ENCODE measurements at regions not wholly inside any gene's neighbourhood (a gene's known extent, or its start where the extent isn't known, plus 50 kb on each side); places are given as distances from the start of the nearest gene placed in this dataset.
"Not testable (repeated sequence)": the region's sequence is repeated elsewhere in the genome, so short reads cannot be mapped to it uniquely, and the experiment has no call there.

DNA sequence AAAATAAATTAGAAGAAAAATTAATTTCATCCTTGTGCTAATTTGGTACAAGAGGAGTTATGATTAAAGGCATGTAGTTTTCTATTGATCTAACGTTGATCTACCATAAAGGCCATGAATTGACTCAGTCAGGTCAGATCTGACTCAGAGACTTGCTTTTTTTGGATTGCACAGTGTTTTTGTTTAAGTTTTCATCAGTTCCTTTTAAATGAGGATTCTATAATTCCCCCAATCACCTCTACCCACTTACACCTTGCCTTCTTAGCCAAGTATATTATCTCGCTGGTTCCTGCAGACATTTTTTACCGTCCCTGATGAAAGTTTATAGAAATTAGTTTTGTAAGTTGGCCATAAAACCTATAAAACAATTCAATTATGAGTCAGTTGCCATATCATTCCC lies 132.4 kb upstream of the PALS2 start:
- H3K4me3 Mint-ChIP-seq (ENCODE audit: unreplicated experiment), result no peak overlapping the region
- no peaks in the 10 kb centered on the region for H3K27me3 Mint-ChIP-seq (ENCODE audit: unreplicated experiment)
- no peak for DNase-seq (ENCODE audit: low spot score)
- H3K4me1 Mint-ChIP-seq (ENCODE audit: unreplicated experiment), result no peaks in the 10 kb centered on the region
- H3K36me3 Mint-ChIP-seq (ENCODE audit: low read depth, unreplicated experiment), result no peaks in the 10 kb centered on the region
- TF ChIP-seq, protein P1, sequence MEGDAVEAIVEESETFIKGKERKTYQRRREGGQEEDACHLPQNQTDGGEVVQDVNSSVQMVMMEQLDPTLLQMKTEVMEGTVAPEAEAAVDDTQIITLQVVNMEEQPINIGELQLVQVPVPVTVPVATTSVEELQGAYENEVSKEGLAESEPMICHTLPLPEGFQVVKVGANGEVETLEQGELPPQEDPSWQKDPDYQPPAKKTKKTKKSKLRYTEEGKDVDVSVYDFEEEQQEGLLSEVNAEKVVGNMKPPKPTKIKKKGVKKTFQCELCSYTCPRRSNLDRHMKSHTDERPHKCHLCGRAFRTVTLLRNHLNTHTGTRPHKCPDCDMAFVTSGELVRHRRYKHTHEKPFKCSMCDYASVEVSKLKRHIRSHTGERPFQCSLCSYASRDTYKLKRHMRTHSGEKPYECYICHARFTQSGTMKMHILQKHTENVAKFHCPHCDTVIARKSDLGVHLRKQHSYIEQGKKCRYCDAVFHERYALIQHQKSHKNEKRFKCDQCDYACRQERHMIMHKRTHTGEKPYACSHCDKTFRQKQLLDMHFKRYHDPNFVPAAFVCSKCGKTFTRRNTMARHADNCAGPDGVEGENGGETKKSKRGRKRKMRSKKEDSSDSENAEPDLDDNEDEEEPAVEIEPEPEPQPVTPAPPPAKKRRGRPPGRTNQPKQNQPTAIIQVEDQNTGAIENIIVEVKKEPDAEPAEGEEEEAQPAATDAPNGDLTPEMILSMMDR (IDR thresholded peaks at IDR 0.05; ENCODE audit: unreplicated experiment), result no peak
- no peaks in the 10 kb centered on the region for H3K9me3 Mint-ChIP-seq (ENCODE audit: unreplicated experiment)
- H3K27ac Mint-ChIP-seq (ENCODE audit: unreplicated experiment), result no peak overlapping the region

DNA sequence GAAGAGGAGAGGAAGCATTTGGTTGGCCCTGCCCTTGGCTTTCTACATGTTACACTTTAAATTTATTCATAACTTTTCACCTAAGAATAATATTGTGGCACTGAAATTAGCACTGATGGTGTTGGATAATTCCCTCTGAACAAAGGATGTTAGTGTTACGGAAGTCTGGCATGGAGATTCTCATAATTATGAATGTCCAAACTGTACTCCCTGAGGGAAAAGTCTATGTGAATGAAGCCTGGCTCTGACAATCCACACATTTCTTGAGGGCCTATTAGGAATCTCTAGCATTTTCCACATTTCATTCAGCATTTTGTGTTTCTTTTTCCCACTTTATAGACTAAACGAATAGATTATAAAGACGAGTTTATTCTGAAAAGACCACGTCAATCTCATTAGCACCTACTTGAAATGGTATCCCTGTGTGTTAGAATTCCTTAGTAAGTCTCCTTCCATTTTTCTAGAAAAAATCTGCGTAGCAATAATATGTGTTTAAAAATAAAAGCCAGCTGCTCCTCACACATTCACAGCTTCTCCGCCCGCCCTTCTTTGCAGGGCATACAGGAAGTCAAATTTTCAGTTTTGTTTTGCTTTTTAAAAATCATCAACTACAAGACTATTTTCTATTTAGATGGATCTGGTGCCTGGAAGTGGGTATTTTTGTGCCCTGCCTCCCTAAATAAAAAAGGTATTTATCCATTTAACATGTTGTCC lies 131.8 kb upstream of the PALS2 start:
- no peaks in the 10 kb centered on the region for H3K36me3 Mint-ChIP-seq (ENCODE audit: low read depth, unreplicated experiment)
- no peaks in the 10 kb centered on the region for H3K27me3 Mint-ChIP-seq (ENCODE audit: unreplicated experiment)

DNA sequence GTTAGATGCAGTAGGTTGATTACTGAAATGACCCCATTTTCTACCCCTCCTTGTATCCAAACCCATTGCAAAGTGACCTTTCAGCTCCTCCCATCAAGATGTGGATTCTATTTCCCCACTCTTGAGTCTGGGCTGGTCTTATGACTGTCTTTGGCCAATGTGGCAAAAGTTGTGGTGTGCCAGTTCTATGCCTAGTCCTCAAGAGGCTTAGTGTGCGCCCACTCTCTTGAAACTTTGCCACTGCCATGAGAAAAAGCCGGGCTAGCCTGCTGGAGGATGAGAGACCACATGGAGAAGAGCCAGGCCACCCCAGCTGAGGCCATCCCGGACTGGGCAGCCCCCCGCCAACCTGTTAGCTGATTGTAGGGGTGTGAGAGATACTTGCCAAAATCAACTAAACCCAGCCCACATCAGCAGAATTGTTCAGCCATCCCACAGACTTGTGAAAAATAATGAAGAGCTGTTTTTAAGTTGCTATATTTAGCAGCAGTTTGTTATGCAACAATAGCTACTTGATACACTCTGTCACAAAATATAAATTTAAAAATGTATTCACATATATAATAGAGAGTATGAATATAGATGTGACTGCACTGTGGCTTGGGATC lies 131.0 kb upstream of the PALS2 start:
- no peak overlapping the region for H3K4me3 Mint-ChIP-seq (ENCODE audit: unreplicated experiment)
- H3K27me3 Mint-ChIP-seq (ENCODE audit: unreplicated experiment), result no peaks in the 10 kb centered on the region
- H3K4me1 Mint-ChIP-seq (ENCODE audit: unreplicated experiment), result no peaks in the 10 kb centered on the region
- H3K36me3 Mint-ChIP-seq (ENCODE audit: low read depth, unreplicated experiment), result no peaks in the 10 kb centered on the region
- TF ChIP-seq, protein P1 (IDR thresholded peaks at IDR 0.05; ENCODE audit: unreplicated experiment), result no peak
- H3K27ac Mint-ChIP-seq (ENCODE audit: unreplicated experiment), result no peak overlapping the region
- no peak for DNase-seq (ENCODE audit: low spot score)
- H3K9me3 Mint-ChIP-seq (ENCODE audit: unreplicated experiment), result no peaks in the 10 kb centered on the region

More for the DNA sequence above, 131.8 kb upstream of the PALS2 start:
- no peaks in the 10 kb centered on the region for H3K4me1 Mint-ChIP-seq (ENCODE audit: unreplicated experiment)
- H3K9me3 Mint-ChIP-seq (ENCODE audit: unreplicated experiment), result no peaks in the 10 kb centered on the region
- H3K27ac Mint-ChIP-seq (ENCODE audit: unreplicated experiment), result no peak overlapping the region
- TF ChIP-seq, protein P1 (IDR thresholded peaks at IDR 0.05; ENCODE audit: unreplicated experiment), result no peak
- DNase-seq (ENCODE audit: low spot score), result no peak
- H3K4me3 Mint-ChIP-seq (ENCODE audit: unreplicated experiment), result no peak overlapping the region

DNA sequence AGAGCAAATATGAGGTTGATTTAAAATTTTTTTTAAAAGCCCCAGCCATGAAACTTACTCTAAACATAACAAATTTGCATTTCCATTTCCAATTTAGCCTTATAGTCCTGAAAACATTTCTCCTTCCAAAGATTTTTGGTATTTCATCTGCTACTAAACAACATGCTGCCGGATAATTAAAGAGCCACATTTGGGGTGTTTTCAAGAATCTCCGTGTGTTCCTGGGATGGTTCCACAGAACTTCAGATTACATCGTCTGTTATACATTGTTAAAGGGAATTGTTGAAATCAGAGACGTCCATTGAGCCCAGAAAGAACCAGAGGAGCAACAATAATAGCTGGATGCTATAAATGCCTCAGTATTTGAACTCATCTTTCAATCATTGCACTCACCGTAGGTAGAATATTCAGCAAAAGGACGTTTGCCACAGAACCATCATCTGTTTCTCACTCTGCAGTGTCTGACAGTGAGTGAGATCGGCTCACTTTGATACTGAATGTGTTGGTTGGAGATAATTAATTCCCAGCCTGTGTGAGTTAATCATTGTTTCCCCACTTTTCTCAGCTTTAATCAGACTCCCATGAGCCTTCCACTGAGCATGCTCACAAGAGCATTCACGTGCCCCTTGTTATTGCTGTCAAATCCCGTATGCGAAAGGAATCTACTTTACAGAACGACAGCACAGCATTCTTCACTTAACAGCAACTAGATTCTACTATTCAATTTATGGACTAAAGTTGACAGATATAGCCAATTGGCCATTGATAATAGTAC lies 128.4 kb upstream of the PALS2 start:
- H3K4me3 Mint-ChIP-seq (ENCODE audit: unreplicated experiment), result no peak overlapping the region
- no peaks in the 10 kb centered on the region for H3K9me3 Mint-ChIP-seq (ENCODE audit: unreplicated experiment)
- DNase-seq (ENCODE audit: low spot score), result no peak
- H3K27ac Mint-ChIP-seq (ENCODE audit: unreplicated experiment), result no peak overlapping the region
- H3K4me1 Mint-ChIP-seq (ENCODE audit: unreplicated experiment), result no peaks in the 10 kb centered on the region
- H3K36me3 Mint-ChIP-seq (ENCODE audit: low read depth, unreplicated experiment), result no peaks in the 10 kb centered on the region
- TF ChIP-seq, protein P1 (IDR thresholded peaks at IDR 0.05; ENCODE audit: unreplicated experiment), result no peak
- H3K27me3 Mint-ChIP-seq (ENCODE audit: unreplicated experiment), result no peaks in the 10 kb centered on the region

DNA sequence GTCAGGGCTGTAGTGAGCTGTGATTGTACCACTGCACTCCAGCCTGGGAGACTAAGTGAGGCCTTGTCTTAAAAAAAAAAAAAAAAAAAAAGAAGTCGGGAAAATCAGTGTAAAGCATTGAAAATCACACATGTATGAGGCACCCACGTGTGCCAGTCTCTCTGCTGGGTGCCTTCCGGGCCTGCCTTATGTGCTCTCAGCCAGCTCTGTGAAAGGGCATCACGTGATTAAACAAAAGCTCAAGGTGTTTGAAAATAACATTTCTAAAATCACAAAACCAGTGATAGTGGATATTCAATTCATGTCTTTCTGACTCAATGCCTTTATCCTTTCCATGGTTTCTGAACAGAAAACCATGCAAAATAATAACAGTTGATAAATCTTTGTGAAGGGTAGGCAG lies 125.2 kb upstream of the PALS2 start:
- TF ChIP-seq, protein P1 (IDR thresholded peaks at IDR 0.05; ENCODE audit: unreplicated experiment), result no peak
- Mint-ChIP-seq H3K4me1 (ENCODE audit: unreplicated experiment) (no peaks in the 10 kb centered on the region), H3K4me3 (ENCODE audit: unreplicated experiment) (no peak overlapping the region), H3K27me3 (ENCODE audit: unreplicated experiment) (no peaks in the 10 kb centered on the region), H3K9me3 (ENCODE audit: unreplicated experiment) (no peaks in the 10 kb centered on the region), H3K27ac (ENCODE audit: unreplicated experiment) (no peak overlapping the region), H3K36me3 (ENCODE audit: low read depth, unreplicated experiment) (no peaks in the 10 kb centered on the region)
- no peak for DNase-seq (ENCODE audit: low spot score)

DNA sequence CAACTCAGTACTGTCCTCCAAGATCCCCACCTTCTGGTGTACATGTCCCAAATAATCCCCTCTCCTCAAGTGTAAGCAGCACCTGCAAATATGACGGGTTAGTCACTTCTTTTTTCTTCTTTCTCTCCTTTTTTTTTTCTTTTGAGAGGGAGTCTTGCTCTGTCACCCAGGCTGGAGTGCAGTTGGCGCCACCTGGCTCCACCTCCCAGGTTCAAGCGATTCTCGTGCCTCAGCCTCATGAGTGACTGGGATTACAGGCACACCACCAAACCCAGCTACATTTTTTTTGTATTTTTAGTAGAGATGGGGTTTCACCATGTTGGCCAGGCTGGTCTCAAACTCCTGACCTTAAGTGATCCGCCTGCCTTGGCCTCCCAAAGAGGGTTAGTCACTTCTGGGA lies 123.8 kb upstream of the PALS2 start:
- not testable (repeated sequence) for H3K36me3 Mint-ChIP-seq (ENCODE audit: low read depth, unreplicated experiment); H3K9me3 Mint-ChIP-seq (ENCODE audit: unreplicated experiment); DNase-seq (ENCODE audit: low spot score); H3K4me3 Mint-ChIP-seq (ENCODE audit: unreplicated experiment); H3K27me3 Mint-ChIP-seq (ENCODE audit: unreplicated experiment); H3K4me1 Mint-ChIP-seq (ENCODE audit: unreplicated experiment); H3K27ac Mint-ChIP-seq (ENCODE audit: unreplicated experiment)
